ENCODE measurements at regions not wholly inside any gene's neighbourhood (a gene's known extent, or its start where the extent isn't known, plus 50 kb on each side); places are given as distances from the start of the nearest gene placed in this dataset.

DNA sequence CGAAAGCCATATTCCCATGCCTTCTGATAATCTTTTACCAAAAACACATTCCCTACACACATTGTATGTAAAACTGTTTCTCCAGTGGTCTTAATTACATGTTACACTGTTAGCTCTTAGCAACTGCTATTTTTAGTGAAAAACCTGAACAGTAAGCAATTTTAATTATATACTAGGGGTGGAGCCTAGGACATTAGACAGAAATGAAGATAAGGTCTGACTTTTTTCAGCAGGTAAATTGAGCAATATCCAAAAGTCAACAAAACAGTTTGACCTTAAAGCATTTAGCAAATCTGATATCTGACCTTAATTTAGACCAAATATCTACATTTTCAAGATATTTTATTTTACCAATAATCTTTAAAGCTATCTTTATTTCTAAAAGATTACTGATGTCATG is 60.2 kb downstream of the PDE6H start:
- TF ChIP-seq, protein P1, sequence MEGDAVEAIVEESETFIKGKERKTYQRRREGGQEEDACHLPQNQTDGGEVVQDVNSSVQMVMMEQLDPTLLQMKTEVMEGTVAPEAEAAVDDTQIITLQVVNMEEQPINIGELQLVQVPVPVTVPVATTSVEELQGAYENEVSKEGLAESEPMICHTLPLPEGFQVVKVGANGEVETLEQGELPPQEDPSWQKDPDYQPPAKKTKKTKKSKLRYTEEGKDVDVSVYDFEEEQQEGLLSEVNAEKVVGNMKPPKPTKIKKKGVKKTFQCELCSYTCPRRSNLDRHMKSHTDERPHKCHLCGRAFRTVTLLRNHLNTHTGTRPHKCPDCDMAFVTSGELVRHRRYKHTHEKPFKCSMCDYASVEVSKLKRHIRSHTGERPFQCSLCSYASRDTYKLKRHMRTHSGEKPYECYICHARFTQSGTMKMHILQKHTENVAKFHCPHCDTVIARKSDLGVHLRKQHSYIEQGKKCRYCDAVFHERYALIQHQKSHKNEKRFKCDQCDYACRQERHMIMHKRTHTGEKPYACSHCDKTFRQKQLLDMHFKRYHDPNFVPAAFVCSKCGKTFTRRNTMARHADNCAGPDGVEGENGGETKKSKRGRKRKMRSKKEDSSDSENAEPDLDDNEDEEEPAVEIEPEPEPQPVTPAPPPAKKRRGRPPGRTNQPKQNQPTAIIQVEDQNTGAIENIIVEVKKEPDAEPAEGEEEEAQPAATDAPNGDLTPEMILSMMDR (IDR thresholded peaks at IDR 0.05; ENCODE audit: borderline replicate concordance, extremely low read depth, low read length, poor library complexity, severe bottlenecking): no peak
- TF ChIP-seq EZH2 (IDR thresholded peaks at IDR 0.05; ENCODE audit: borderline replicate concordance, low read depth, low read length, severe bottlenecking): no peak

Measured in DND-41 (cell line).